ENCODE measurements at regions not wholly inside any gene's neighbourhood (a gene's known extent, or its start where the extent isn't known, plus 50 kb on each side); places are given as distances from the start of the nearest gene placed in this dataset.

- TF ChIP-seq CTCF (optimal IDR thresholded peaks at IDR 0.05 in 1 of 3, IDR thresholded peaks at IDR 0.05 in 1 of 3, conservative IDR thresholded peaks at IDR 0.05 in 1 of 3; ENCODE audit: extremely low read depth in 1 of 3, insufficient read depth in 2 of 3, low read length in 3 of 3) (no peak), EZH2 (IDR thresholded peaks at IDR 0.05; ENCODE audit: low read length) (no peak)
Observed at GRCh38 chr7:132713893-132714292, 137.6 kb upstream of the PLXNA4 start.

Measured in keratinocyte (primary cell).